ENCODE measurements at regions not wholly inside any gene's neighbourhood (a gene's known extent, or its start where the extent isn't known, plus 50 kb on each side); places are given as distances from the start of the nearest gene placed in this dataset.

- no peak for ATAC-seq (ENCODE audit: low FRiP score)
- DNase-seq (ENCODE audit: low spot score), result no peak
- TF ChIP-seq, protein P1, sequence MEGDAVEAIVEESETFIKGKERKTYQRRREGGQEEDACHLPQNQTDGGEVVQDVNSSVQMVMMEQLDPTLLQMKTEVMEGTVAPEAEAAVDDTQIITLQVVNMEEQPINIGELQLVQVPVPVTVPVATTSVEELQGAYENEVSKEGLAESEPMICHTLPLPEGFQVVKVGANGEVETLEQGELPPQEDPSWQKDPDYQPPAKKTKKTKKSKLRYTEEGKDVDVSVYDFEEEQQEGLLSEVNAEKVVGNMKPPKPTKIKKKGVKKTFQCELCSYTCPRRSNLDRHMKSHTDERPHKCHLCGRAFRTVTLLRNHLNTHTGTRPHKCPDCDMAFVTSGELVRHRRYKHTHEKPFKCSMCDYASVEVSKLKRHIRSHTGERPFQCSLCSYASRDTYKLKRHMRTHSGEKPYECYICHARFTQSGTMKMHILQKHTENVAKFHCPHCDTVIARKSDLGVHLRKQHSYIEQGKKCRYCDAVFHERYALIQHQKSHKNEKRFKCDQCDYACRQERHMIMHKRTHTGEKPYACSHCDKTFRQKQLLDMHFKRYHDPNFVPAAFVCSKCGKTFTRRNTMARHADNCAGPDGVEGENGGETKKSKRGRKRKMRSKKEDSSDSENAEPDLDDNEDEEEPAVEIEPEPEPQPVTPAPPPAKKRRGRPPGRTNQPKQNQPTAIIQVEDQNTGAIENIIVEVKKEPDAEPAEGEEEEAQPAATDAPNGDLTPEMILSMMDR (IDR thresholded peaks at IDR 0.05), result no peak
Measured at GRCh38 chr7:125173571-125173970, 243.9 kb upstream of the POT1 start.

DNA sequence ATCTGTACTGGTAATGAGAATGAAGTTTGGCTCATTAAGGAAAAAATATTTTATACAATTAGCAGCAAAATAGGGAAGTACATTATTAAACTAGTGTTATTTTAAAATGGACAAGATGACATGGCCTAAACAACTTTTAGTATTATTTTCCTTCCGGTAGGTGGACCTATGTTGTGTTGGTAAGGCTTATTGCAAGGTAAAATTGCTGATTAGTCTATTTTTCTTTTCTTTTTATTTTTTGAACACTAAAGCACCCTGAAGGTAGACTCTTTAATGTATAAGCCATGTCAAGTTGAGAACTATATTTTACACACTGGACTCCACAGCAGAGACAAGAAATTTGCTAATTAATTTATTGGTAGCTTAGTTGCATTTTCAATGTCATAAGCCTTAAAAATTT is 239.5 kb upstream of the POT1 start:
- ATAC-seq (ENCODE audit: low FRiP score) (no peak), DNase-seq (ENCODE audit: low spot score) (no peak)
- TF ChIP-seq, protein P1 (IDR thresholded peaks at IDR 0.05), result no peak

GRCh38 chr7:125154930-125155329 is 225.3 kb upstream of the POT1 start:
- no peak for ATAC-seq (ENCODE audit: low FRiP score)
- TF ChIP-seq, protein P1 (IDR thresholded peaks at IDR 0.05), result no peak

DNA sequence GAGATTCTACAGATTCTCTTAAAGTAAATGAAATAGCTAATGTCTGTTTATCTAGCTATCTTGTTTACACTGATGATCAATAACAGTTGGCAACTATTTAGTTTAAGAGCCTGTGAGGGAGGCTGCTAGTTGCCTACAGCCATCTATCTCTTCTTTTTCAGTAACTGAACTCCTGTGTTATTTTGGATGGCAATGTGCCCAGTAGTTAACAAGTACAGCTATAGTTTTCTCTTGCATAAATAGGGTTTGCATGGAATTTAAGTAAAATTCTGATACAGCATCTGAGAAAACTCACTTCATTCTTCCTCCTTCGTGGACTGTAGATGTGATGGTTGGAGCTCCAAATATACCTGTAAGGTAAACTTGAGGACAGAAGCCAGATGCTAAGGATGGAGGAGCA is 219.5 kb upstream of the POT1 start:
- TF ChIP-seq, protein P1 (IDR thresholded peaks at IDR 0.05), result no peak
- ATAC-seq (ENCODE audit: low FRiP score), result no peak
- no peak for DNase-seq (ENCODE audit: low spot score)

More at GRCh38 chr7:125154930-125155329, 225.3 kb upstream of the POT1 start:
- DNase-seq (ENCODE audit: low spot score), result no peak

- DNase-seq (ENCODE audit: low spot score) (no peak), ATAC-seq (ENCODE audit: low FRiP score) (no peak)
- TF ChIP-seq, protein P1 (IDR thresholded peaks at IDR 0.05), result no peak
Measured at GRCh38 chr7:125147047-125147446, 217.4 kb upstream of the POT1 start.

GRCh38 chr7:125136755-125137532 is 207.3 kb upstream of the POT1 start:
- no peak for ATAC-seq (ENCODE audit: low FRiP score)

More at GRCh38 chr7:125136755-125137532, 207.3 kb upstream of the POT1 start:
- no peak for DNase-seq (ENCODE audit: low spot score)
- TF ChIP-seq, protein P1 (IDR thresholded peaks at IDR 0.05), result no peak

Data from omental fat pad (tissue), 3 donors.